GM12873 (cell line): ENCODE measurements at regions not wholly inside any gene's neighbourhood (a gene's known extent, or its start where the extent isn't known, plus 50 kb on each side); places are given as distances from the start of the nearest gene placed in this dataset.

Experiments used
- CTCF ChIP-seq: IDR thresholded peaks from 2 replicates; pipeline ENCODE4 v1.5.1; 2012; ENCODE audit warnings: low read depth, mild to moderate bottlenecking, moderate library complexity, low read length, control low read depth; ENCODE audit not compliant: insufficient read depth; ENCODE audit errors: missing control alignments

- no peak for TF ChIP-seq CTCF
Measured at GRCh38 chr17:13374203-13375143, 227.3 kb downstream of the HS3ST3A1 start.

- no peak for TF ChIP-seq CTCF
Measured at GRCh38 chr17:13372432-13372831, 229.3 kb downstream of the HS3ST3A1 start.

- TF ChIP-seq CTCF = no peak
Measured at GRCh38 chr17:13367154-13367553, 234.6 kb downstream of the HS3ST3A1 start.

GRCh38 chr17:13365331-13365730, 236.4 kb downstream of the HS3ST3A1 start:
- no peak for TF ChIP-seq CTCF

GRCh38 chr17:13363771-13364170, 238.0 kb downstream of the HS3ST3A1 start:
- no peak for TF ChIP-seq CTCF

GRCh38 chr17:13362341-13363122, 239.2 kb downstream of the HS3ST3A1 start:
- TF ChIP-seq CTCF = no peak

GRCh38 chr17:13359774-13360173, 242.0 kb downstream of the HS3ST3A1 start:
- no peak for TF ChIP-seq CTCF
